Liver (tissue), 8 donors: ENCODE measurements at regions not wholly inside any gene's neighbourhood (a gene's known extent, or its start where the extent isn't known, plus 50 kb on each side); places are given as distances from the start of the nearest gene placed in this dataset.

Experiments used
- DNase-seq: peaks from one replicate; pipeline ENCODE4 v3.0.0-alpha.2; 2017; ENCODE audit warnings: low spot score
- H3K27ac ChIP-seq, 2 donors: one replicate each; pipeline ENCODE4 v1.7.0; 2013; ENCODE audit warnings: inconsistent platforms in 2 of 2, low read length in 2 of 2, control low read depth in 1 of 2, low read depth in 1 of 2, mild to moderate bottlenecking in 1 of 2
- H3K27me3 ChIP-seq, 4 donors: one replicate each; pipeline versions ENCODE4 v1.6.1 to v1.7.0; 2013; ENCODE audit warnings: low read length in 3 of 4, inconsistent platforms in 1 of 4, mild to moderate bottlenecking in 1 of 4, moderate library complexity in 1 of 4; ENCODE audit not compliant: control insufficient read depth in 4 of 4, insufficient read depth in 4 of 4
- H3K36me3 ChIP-seq, 4 donors: one replicate each; pipeline versions ENCODE4 v1.6.1 to v1.7.0; 2013; ENCODE audit warnings: low read length in 3 of 4, mild to moderate bottlenecking in 3 of 4, low read depth in 1 of 4, moderate library complexity in 1 of 4; ENCODE audit not compliant: control insufficient read depth in 4 of 4, insufficient read depth in 3 of 4
- H3K4me1 ChIP-seq, 4 donors: one replicate each; pipeline versions ENCODE4 v1.6.1 to v1.7.0; 2013; ENCODE audit warnings: low read length in 3 of 4, mild to moderate bottlenecking in 3 of 4, moderate library complexity in 1 of 4; ENCODE audit not compliant: control insufficient read depth in 4 of 4, insufficient read depth in 4 of 4
- H3K4me3 ChIP-seq, 3 donors: one replicate each; pipeline versions ENCODE4 v1.6.1 to v1.7.0; 2013; ENCODE audit warnings: low read length in 3 of 3, control low read depth in 1 of 3, low read depth in 1 of 3, mild to moderate bottlenecking in 1 of 3
- H3K9ac ChIP-seq, 2 donors: one replicate each; pipeline ENCODE4 v1.7.0; 2013; ENCODE audit warnings: low read length in 2 of 2, mild to moderate bottlenecking in 2 of 2, moderate library complexity in 2 of 2, control low read depth in 1 of 2, low read depth in 1 of 2
- H3K9me3 ChIP-seq, 4 donors: one replicate each; pipeline versions ENCODE4 v1.6.1 to v1.7.0; 2013; ENCODE audit warnings: low read length in 3 of 4; ENCODE audit not compliant: control insufficient read depth in 4 of 4
- ATF3 ChIP-seq: IDR thresholded peaks from 2 replicates; pipeline ENCODE4 v1.6.1; 2016; ENCODE audit warnings: antibody characterized with exemption
- EGR1 ChIP-seq, 2 donors: IDR thresholded peaks; 2 replicates each; pipeline ENCODE4 v1.6.1; 2016 to 2018; ENCODE audit warnings: antibody characterized with exemption in 2 of 2, low read depth in 2 of 2
- FOXA1 ChIP-seq: IDR thresholded peaks from 2 replicates; pipeline ENCODE4 v1.6.1; 2016; ENCODE audit warnings: antibody characterized with exemption
- FOXA2 ChIP-seq: IDR thresholded peaks from 2 replicates; pipeline ENCODE4 v1.6.1; 2016; ENCODE audit warnings: antibody characterized with exemption
- GABPA ChIP-seq, 2 donors: IDR thresholded peaks in 1 of 2; conservative IDR thresholded peaks in 1 of 2; 2 replicates each; pipeline ENCODE4 v1.6.1; 2016; ENCODE audit warnings: antibody characterized with exemption in 2 of 2, mild to moderate bottlenecking in 1 of 2, moderate library complexity in 1 of 2
- HNF4A ChIP-seq, 2 donors: conservative IDR thresholded peaks; 2 replicates each; pipeline ENCODE4 v1.6.1; 2016; ENCODE audit warnings: antibody characterized with exemption in 2 of 2, mild to moderate bottlenecking in 2 of 2
- HNF4G ChIP-seq: IDR thresholded peaks from 2 replicates; pipeline ENCODE4 v1.6.1; 2016; ENCODE audit warnings: antibody characterized with exemption
- JUND ChIP-seq, 2 donors: IDR thresholded peaks; 2 replicates each; pipeline ENCODE4 v1.6.1; 2016; ENCODE audit warnings: antibody characterized with exemption in 2 of 2
- NR2F2 ChIP-seq: IDR thresholded peaks from 2 replicates; pipeline ENCODE4 v1.6.1; 2016; ENCODE audit warnings: antibody characterized with exemption
- RAD21 ChIP-seq, 2 donors: IDR thresholded peaks; 2 replicates each; pipeline ENCODE4 v1.6.1; 2016; ENCODE audit warnings: antibody characterized with exemption in 2 of 2, mild to moderate bottlenecking in 2 of 2
- REST ChIP-seq: IDR thresholded peaks from 2 replicates; pipeline ENCODE4 v1.6.1; 2016; ENCODE audit warnings: antibody characterized with exemption, mild to moderate bottlenecking
- RXRA ChIP-seq, 2 donors: IDR thresholded peaks; 2 replicates each; pipeline ENCODE4 v1.6.1; 2017 to 2018; ENCODE audit warnings: antibody characterized with exemption in 2 of 2, mild to moderate bottlenecking in 1 of 2
- SP1 ChIP-seq: IDR thresholded peaks from 2 replicates; pipeline ENCODE4 v1.6.1; 2018; ENCODE audit warnings: antibody characterized with exemption, mild to moderate bottlenecking
- YY1 ChIP-seq: IDR thresholded peaks from 2 replicates; pipeline ENCODE4 v1.6.1; 2016; ENCODE audit warnings: antibody characterized with exemption, mild to moderate bottlenecking
- ZBTB33 ChIP-seq: IDR thresholded peaks from 2 replicates; pipeline ENCODE4 v1.6.1; 2016; ENCODE audit warnings: antibody characterized with exemption
- WGBS: extraction: QIAGEN DNeasy Blood & Tissue Kit; methylation state at CpG from one replicate; pipeline ENCODE4 v1.1.7; 2013; 5-methylcytosine and 5-hydroxymethylcytosine counted together
- TF ChIP-seq, protein P1 (sequence below): IDR thresholded peaks from 2 replicates; pipeline ENCODE4 v1.6.1; 2016; ENCODE audit warnings: antibody characterized with exemption
- TF ChIP-seq, protein P2 (sequence below): fragments of 150-350 bp; IDR thresholded peaks from 2 replicates; pipeline ENCODE4 v1.5.1; 2017; ENCODE audit warnings: improper control_type of control experiment, low read depth, low read length; ENCODE audit not compliant: missing input control
- donor health status: healthy.
- donor health status: healthy.
- donor health status: healthy.
- donor health status: healthy.
- donor health status: healthy.

DNA sequence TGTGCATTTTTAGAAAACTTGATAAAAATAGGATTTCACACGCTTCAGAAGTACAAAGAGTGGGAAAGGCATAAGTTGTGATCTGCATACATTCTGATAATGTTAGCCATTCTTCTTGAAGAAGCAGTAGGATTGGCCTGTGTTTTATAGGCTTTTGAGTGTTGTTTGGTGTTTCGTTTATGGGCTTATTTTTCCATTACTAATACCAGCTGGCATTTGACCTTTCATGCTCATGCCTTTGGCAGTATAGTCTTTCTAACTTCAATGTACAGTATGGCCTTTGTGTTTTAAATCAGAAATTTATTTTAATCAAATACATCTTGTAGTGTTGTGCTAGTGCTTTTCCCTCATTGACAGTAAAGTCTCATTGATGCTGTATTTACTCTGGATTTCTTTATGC lies 51.5 kb upstream of the SLC4A4 start:
- Histone ChIP-seq H3K4me3 (no peak overlapping the region), H3K9ac (no peak overlapping the region), H3K27me3 (no peaks in the 10 kb centered on the region), H3K4me1 (peaks cover 0 to 2% (median 0%) of the 10 kb centered on the region in 4 donors), H3K9me3 (no peaks in the 10 kb centered on the region), H3K36me3 (no peaks in the 10 kb centered on the region), H3K27ac (no peak overlapping the region)
- TF ChIP-seq NR2F2 (no peak), FOXA1 (no peak), REST (no peak), ATF3 (no peak), YY1 (no peak), FOXA2 (no peak), SP1 (no peak), ZBTB33 (no peak), EGR1 (IDR thresholded peaks at IDR 0.05; ENCODE audit: low read depth in 2 of 2) (no peak), HNF4G (no peak), HNF4A (conservative IDR thresholded peaks at IDR 0.05) (no peak), JUND (IDR thresholded peaks at IDR 0.05) (no peak), GABPA (IDR thresholded peaks at IDR 0.05 in 1 of 2, conservative IDR thresholded peaks at IDR 0.05 in 1 of 2) (no peak)
- TF ChIP-seq, protein P1, sequence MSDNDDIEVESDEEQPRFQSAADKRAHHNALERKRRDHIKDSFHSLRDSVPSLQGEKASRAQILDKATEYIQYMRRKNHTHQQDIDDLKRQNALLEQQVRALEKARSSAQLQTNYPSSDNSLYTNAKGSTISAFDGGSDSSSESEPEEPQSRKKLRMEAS: no peak
- TF ChIP-seq, protein P2, sequence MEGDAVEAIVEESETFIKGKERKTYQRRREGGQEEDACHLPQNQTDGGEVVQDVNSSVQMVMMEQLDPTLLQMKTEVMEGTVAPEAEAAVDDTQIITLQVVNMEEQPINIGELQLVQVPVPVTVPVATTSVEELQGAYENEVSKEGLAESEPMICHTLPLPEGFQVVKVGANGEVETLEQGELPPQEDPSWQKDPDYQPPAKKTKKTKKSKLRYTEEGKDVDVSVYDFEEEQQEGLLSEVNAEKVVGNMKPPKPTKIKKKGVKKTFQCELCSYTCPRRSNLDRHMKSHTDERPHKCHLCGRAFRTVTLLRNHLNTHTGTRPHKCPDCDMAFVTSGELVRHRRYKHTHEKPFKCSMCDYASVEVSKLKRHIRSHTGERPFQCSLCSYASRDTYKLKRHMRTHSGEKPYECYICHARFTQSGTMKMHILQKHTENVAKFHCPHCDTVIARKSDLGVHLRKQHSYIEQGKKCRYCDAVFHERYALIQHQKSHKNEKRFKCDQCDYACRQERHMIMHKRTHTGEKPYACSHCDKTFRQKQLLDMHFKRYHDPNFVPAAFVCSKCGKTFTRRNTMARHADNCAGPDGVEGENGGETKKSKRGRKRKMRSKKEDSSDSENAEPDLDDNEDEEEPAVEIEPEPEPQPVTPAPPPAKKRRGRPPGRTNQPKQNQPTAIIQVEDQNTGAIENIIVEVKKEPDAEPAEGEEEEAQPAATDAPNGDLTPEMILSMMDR: no peak
- 93% methylated on average over 2 of the region's 2 CpGs for WGBS
- DNase-seq: no peak

DNA sequence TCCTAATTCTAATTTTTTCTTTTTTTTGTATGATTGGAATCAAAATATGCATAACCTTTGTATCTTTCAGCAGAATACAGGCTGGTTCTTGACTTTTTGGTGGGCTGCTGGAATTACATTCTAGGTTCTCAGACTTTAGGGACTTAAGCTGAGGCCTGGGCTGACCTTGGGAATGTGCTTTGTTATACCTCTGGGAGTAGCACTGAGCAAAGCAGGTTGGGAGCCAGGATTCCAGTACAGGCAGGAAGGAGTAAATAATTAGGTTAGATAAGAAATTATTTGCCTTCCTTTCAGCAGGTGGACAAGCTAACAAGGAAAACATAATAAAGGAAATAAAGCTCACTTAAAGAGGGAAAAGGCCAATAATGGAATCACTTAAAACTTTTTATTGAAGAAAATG lies 49.9 kb upstream of the SLC4A4 start:
- TF ChIP-seq ZBTB33 (no peak), RXRA (IDR thresholded peaks at IDR 0.05) (peak in 1 of 2 donors; percentile 7), RAD21 (IDR thresholded peaks at IDR 0.05) (peak; percentile 8 to 44), ATF3 (no peak), GABPA (IDR thresholded peaks at IDR 0.05 in 1 of 2, conservative IDR thresholded peaks at IDR 0.05 in 1 of 2) (no peak)
- TF ChIP-seq, protein P1: no peak
- H3K36me3 ChIP-seq: no peaks in the 10 kb centered on the region
- no peaks in the 10 kb centered on the region for H3K27me3 ChIP-seq
- DNase-seq: no peak
- no peak overlapping the region for H3K27ac ChIP-seq
- H3K4me3 ChIP-seq: no peak overlapping the region
- no peaks in the 10 kb centered on the region for H3K9me3 ChIP-seq
- H3K9ac ChIP-seq: no peak overlapping the region
- peaks cover 0 to 2% (median 0%) of the 10 kb centered on the region in 4 donors for H3K4me1 ChIP-seq
